ENCODE measurements at regions not wholly inside any gene's neighbourhood (a gene's known extent, or its start where the extent isn't known, plus 50 kb on each side); places are given as distances from the start of the nearest gene placed in this dataset.

GRCh38 chr4:18961879-18962278 is 940.3 kb upstream of the LCORL start:
- H3K27ac Mint-ChIP-seq: no peak overlapping the region
- TF ChIP-seq CTCF (IDR thresholded peaks at IDR 0.05): no peak
- DNase-seq: no peak
- H3K9me3 Mint-ChIP-seq: peaks cover 7% of the 10 kb centered on the region
- H3K4me1 Mint-ChIP-seq (ENCODE audit: low read depth): no peaks in the 10 kb centered on the region
- H3K27me3 Mint-ChIP-seq (ENCODE audit: insufficient read depth): no peaks in the 10 kb centered on the region
- H3K4me3 Mint-ChIP-seq: no peak overlapping the region
- peaks cover 7% of the 10 kb centered on the region; the same call in 1 of the 2 replicates for H3K36me3 Mint-ChIP-seq (ENCODE audit: low read depth)

- Mint-ChIP-seq H3K4me1 (ENCODE audit: low read depth) (no peaks in the 10 kb centered on the region), H3K27me3 (ENCODE audit: insufficient read depth) (no peaks in the 10 kb centered on the region), H3K9me3 (peaks cover 7% of the 10 kb centered on the region), H3K4me3 (no peak overlapping the region), H3K36me3 (ENCODE audit: low read depth) (peaks cover 7% of the 10 kb centered on the region; the same call in 1 of the 2 replicates), H3K27ac (no peak overlapping the region)
- no peak for DNase-seq
- TF ChIP-seq CTCF (IDR thresholded peaks at IDR 0.05): no peak
These were observed 939.7 kb upstream of the LCORL start for GRCh38 chr4:18961266-18961665.

GRCh38 chr4:18957716-18958115 is 936.2 kb upstream of the LCORL start:
- peaks cover 7% of the 10 kb centered on the region for H3K9me3 Mint-ChIP-seq
- no peak for TF ChIP-seq CTCF (IDR thresholded peaks at IDR 0.05)
- peaks cover 7% of the 10 kb centered on the region; the same call in 1 of the 2 replicates for H3K36me3 Mint-ChIP-seq (ENCODE audit: low read depth)
- H3K4me3 Mint-ChIP-seq: no peak overlapping the region
- no peak overlapping the region for H3K27ac Mint-ChIP-seq
- DNase-seq: no peak
- no peaks in the 10 kb centered on the region; the same call in 1 of the 2 replicates for H3K27me3 Mint-ChIP-seq (ENCODE audit: insufficient read depth)
- no peaks in the 10 kb centered on the region for H3K4me1 Mint-ChIP-seq (ENCODE audit: low read depth)

GRCh38 chr4:18954538-18954937 is 933.0 kb upstream of the LCORL start:
- no peak for TF ChIP-seq CTCF (IDR thresholded peaks at IDR 0.05)
- Mint-ChIP-seq H3K27ac (no peak overlapping the region), H3K4me1 (ENCODE audit: low read depth) (no peaks in the 10 kb centered on the region), H3K9me3 (no peaks in the 10 kb centered on the region), H3K27me3 (ENCODE audit: insufficient read depth) (no peaks in the 10 kb centered on the region; the same call in 1 of the 2 replicates), H3K4me3 (no peak overlapping the region), H3K36me3 (ENCODE audit: low read depth) (no peaks in the 10 kb centered on the region)
- no peak for DNase-seq

- Mint-ChIP-seq H3K36me3 (ENCODE audit: low read depth) (no peaks in the 10 kb centered on the region), H3K27me3 (ENCODE audit: insufficient read depth) (no peaks in the 10 kb centered on the region; the same call in 1 of the 2 replicates), H3K9me3 (no peaks in the 10 kb centered on the region), H3K4me3 (no peak overlapping the region), H3K27ac (no peak overlapping the region), H3K4me1 (ENCODE audit: low read depth) (no peaks in the 10 kb centered on the region)
- no peak for DNase-seq
- TF ChIP-seq CTCF (IDR thresholded peaks at IDR 0.05): no peak
These were observed 932.1 kb upstream of the LCORL start for GRCh38 chr4:18953613-18954012.

GRCh38 chr4:18945464-18945863 is 923.9 kb upstream of the LCORL start:
- Mint-ChIP-seq H3K27ac (no peak overlapping the region), H3K36me3 (ENCODE audit: low read depth) (no peaks in the 10 kb centered on the region), H3K4me1 (ENCODE audit: low read depth) (no peaks in the 10 kb centered on the region), H3K27me3 (ENCODE audit: insufficient read depth) (no peaks in the 10 kb centered on the region; the same call in 1 of the 2 replicates), H3K4me3 (no peak overlapping the region), H3K9me3 (no peaks in the 10 kb centered on the region)
- DNase-seq: no peak
- no peak for TF ChIP-seq CTCF (IDR thresholded peaks at IDR 0.05)
